ENCODE measurements at regions not wholly inside any gene's neighbourhood (a gene's known extent, or its start where the extent isn't known, plus 50 kb on each side); places are given as distances from the start of the nearest gene placed in this dataset.

GRCh38 chr3:43856351-43856750 lies 165.6 kb downstream of the ABHD5 start:
- no peak for TF ChIP-seq GATA2 (IDR thresholded peaks at IDR 0.05; ENCODE audit: low read depth, low read length)
- TF ChIP-seq GATA3 (IDR thresholded peaks at IDR 0.05; ENCODE audit: low read depth, low read length), result no peak

Data from SH-SY5Y (cell line).